GM23248 (cell line): ENCODE measurements at regions not wholly inside any gene's neighbourhood (a gene's known extent, or its start where the extent isn't known, plus 50 kb on each side); places are given as distances from the start of the nearest gene placed in this dataset.

Experiments used
- EZH2 ChIP-seq: fragments of 200-600 bp; sonication (generic); IDR thresholded peaks from 2 replicates; pipeline ENCODE4 v1.6.1; 2018; ENCODE audit warnings: antibody characterized with exemption, mild to moderate bottlenecking; ENCODE audit not compliant: insufficient read depth, poor library complexity, severe bottlenecking
- EZH2phosphoT487 ChIP-seq: fragments of 200-600 bp; sonication (generic); IDR thresholded peaks from 2 replicates; pipeline ENCODE4 v1.6.1; 2018; ENCODE audit warnings: antibody characterized with exemption, moderate library complexity, mild to moderate bottlenecking, low read depth; ENCODE audit not compliant: insufficient read depth

GRCh38 chr5:108560581-108560980 is 178.7 kb upstream of the FBXL17 start:
- TF ChIP-seq EZH2 = no peak
- TF ChIP-seq EZH2phosphoT487 = no peak
